ENCODE measurements at regions not wholly inside any gene's neighbourhood (a gene's known extent, or its start where the extent isn't known, plus 50 kb on each side); places are given as distances from the start of the nearest gene placed in this dataset.

- H3K9me2 ChIP-seq (ENCODE audit: low read depth, low read length) = no peaks in the 10 kb centered on the region
Observed at GRCh38 chr2:226445216-226445861, 354.3 kb downstream of the IRS1 start.

GRCh38 chr2:226443112-226443511, 356.5 kb downstream of the IRS1 start:
- H3K4me2 ChIP-seq (ENCODE audit: low read length) = no peak overlapping the region
- H3K27ac ChIP-seq (ENCODE audit: low read depth, low read length, poor library complexity, severe bottlenecking) = no peak overlapping the region
- no peaks in the 10 kb centered on the region for H3K79me2 ChIP-seq (ENCODE audit: insufficient read depth, low read length)
- H3K27me3 ChIP-seq (ENCODE audit: insufficient read depth, low read length) = no peaks in the 10 kb centered on the region
- H3K9me2 ChIP-seq (ENCODE audit: low read depth, low read length) = no peaks in the 10 kb centered on the region
- no peak overlapping the region for H3K9ac ChIP-seq (ENCODE audit: low read length)
- no peak overlapping the region for H3K4me3 ChIP-seq (ENCODE audit: low read depth, low read length, poor library complexity, severe bottlenecking)
- H3K36me3 ChIP-seq (ENCODE audit: insufficient read depth, low read length) = no peaks in the 10 kb centered on the region
- no peaks in the 10 kb centered on the region for H3K9me3 ChIP-seq (ENCODE audit: low read length)
- no peaks in the 10 kb centered on the region for H3F3A ChIP-seq (ENCODE audit: insufficient read depth, low read length)
- no peaks in the 10 kb centered on the region for H3K4me1 ChIP-seq (ENCODE audit: insufficient read depth, low read length, severe bottlenecking)
- H2AFZ ChIP-seq (ENCODE audit: low read length) = no peak overlapping the region
- TF ChIP-seq EZH2 (IDR thresholded peaks at IDR 0.05; ENCODE audit: borderline replicate concordance, low read length) = no peak
- no peak for TF ChIP-seq CTCF (IDR thresholded peaks at IDR 0.05; ENCODE audit: low read length)
- H4K20me1 ChIP-seq (ENCODE audit: insufficient read depth, low read length) = no peaks in the 10 kb centered on the region

More at GRCh38 chr2:226445216-226445861, 354.3 kb downstream of the IRS1 start:
- TF ChIP-seq CTCF (IDR thresholded peaks at IDR 0.05; ENCODE audit: low read length) (no peak), EZH2 (IDR thresholded peaks at IDR 0.05; ENCODE audit: borderline replicate concordance, low read length) (no peak)
- Histone ChIP-seq H3K4me1 (ENCODE audit: insufficient read depth, low read length, severe bottlenecking) (no peaks in the 10 kb centered on the region), H3K79me2 (ENCODE audit: insufficient read depth, low read length) (no peaks in the 10 kb centered on the region), H3F3A (ENCODE audit: insufficient read depth, low read length) (no peaks in the 10 kb centered on the region), H2AFZ (ENCODE audit: low read length) (no peak overlapping the region), H3K27me3 (ENCODE audit: insufficient read depth, low read length) (no peaks in the 10 kb centered on the region), H3K9me3 (ENCODE audit: low read length) (no peaks in the 10 kb centered on the region), H4K20me1 (ENCODE audit: insufficient read depth, low read length) (no peaks in the 10 kb centered on the region), H3K9ac (ENCODE audit: low read length) (no peak overlapping the region), H3K4me3 (ENCODE audit: low read depth, low read length, poor library complexity, severe bottlenecking) (no peak overlapping the region), H3K4me2 (ENCODE audit: low read length) (no peak overlapping the region), H3K27ac (ENCODE audit: low read depth, low read length, poor library complexity, severe bottlenecking) (no peak overlapping the region), H3K36me3 (ENCODE audit: insufficient read depth, low read length) (no peaks in the 10 kb centered on the region)

GRCh38 chr2:226440127-226440918, 359.3 kb downstream of the IRS1 start:
- Histone ChIP-seq H3F3A (ENCODE audit: insufficient read depth, low read length) (no peaks in the 10 kb centered on the region), H3K4me2 (ENCODE audit: low read length) (no peak overlapping the region), H3K9ac (ENCODE audit: low read length) (no peak overlapping the region), H3K79me2 (ENCODE audit: insufficient read depth, low read length) (no peaks in the 10 kb centered on the region), H3K4me3 (ENCODE audit: low read depth, low read length, poor library complexity, severe bottlenecking) (no peak overlapping the region), H3K27me3 (ENCODE audit: insufficient read depth, low read length) (no peaks in the 10 kb centered on the region), H3K9me3 (ENCODE audit: low read length) (no peaks in the 10 kb centered on the region), H3K27ac (ENCODE audit: low read depth, low read length, poor library complexity, severe bottlenecking) (no peak overlapping the region), H3K36me3 (ENCODE audit: insufficient read depth, low read length) (no peaks in the 10 kb centered on the region), H3K4me1 (ENCODE audit: insufficient read depth, low read length, severe bottlenecking) (no peaks in the 10 kb centered on the region), H2AFZ (ENCODE audit: low read length) (no peak overlapping the region), H3K9me2 (ENCODE audit: low read depth, low read length) (no peaks in the 10 kb centered on the region), H4K20me1 (ENCODE audit: insufficient read depth, low read length) (no peaks in the 10 kb centered on the region)
- no peak for TF ChIP-seq CTCF (IDR thresholded peaks at IDR 0.05; ENCODE audit: low read length)
- TF ChIP-seq EZH2 (IDR thresholded peaks at IDR 0.05; ENCODE audit: borderline replicate concordance, low read length) = no peak

Data from OCI-LY1 (cell line).